ENCODE measurements at regions not wholly inside any gene's neighbourhood (a gene's known extent, or its start where the extent isn't known, plus 50 kb on each side); places are given as distances from the start of the nearest gene placed in this dataset.

DNA sequence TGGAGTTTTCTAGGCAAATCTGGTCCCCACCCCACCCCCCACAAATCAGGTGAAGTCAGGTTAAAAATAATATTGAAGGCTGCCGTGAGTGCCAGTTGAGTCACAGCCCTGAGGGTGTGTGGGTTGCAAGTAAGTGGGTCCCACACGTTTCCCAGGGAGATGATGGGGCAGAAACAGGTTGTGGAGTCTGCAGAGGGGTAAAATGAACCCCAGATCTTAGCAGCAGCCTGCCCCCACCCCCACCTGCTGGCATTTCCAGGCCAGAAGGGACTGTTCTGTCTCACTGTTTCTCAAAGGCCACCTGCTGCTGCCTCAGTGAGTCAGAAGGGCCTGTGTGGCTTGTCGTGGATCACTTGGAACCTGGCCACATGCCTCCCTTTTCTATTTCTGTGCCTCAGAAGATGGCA, 59.8 kb upstream of the SMNDC1 start:
- Histone ChIP-seq H3K27ac (replicated peaks) (no peak overlapping the region), H3K4me1 (peaks cover 7% of the 10 kb centered on the region), H3K27me3 (ENCODE audit: low read depth) (no peaks in the 10 kb centered on the region), H3K36me3 (no peaks in the 10 kb centered on the region), H3K9me3 (replicated peaks) (no peaks in the 10 kb centered on the region), H3K4me3 (no peak overlapping the region)
- intact Hi-C loops (cut with micrococcal nuclease), result no loop called here
- TF ChIP-seq, protein P1, sequence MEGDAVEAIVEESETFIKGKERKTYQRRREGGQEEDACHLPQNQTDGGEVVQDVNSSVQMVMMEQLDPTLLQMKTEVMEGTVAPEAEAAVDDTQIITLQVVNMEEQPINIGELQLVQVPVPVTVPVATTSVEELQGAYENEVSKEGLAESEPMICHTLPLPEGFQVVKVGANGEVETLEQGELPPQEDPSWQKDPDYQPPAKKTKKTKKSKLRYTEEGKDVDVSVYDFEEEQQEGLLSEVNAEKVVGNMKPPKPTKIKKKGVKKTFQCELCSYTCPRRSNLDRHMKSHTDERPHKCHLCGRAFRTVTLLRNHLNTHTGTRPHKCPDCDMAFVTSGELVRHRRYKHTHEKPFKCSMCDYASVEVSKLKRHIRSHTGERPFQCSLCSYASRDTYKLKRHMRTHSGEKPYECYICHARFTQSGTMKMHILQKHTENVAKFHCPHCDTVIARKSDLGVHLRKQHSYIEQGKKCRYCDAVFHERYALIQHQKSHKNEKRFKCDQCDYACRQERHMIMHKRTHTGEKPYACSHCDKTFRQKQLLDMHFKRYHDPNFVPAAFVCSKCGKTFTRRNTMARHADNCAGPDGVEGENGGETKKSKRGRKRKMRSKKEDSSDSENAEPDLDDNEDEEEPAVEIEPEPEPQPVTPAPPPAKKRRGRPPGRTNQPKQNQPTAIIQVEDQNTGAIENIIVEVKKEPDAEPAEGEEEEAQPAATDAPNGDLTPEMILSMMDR (IDR thresholded peaks at IDR 0.05; ENCODE audit: borderline replicate concordance), result no peak
- DNase-seq, result no peak

DNA sequence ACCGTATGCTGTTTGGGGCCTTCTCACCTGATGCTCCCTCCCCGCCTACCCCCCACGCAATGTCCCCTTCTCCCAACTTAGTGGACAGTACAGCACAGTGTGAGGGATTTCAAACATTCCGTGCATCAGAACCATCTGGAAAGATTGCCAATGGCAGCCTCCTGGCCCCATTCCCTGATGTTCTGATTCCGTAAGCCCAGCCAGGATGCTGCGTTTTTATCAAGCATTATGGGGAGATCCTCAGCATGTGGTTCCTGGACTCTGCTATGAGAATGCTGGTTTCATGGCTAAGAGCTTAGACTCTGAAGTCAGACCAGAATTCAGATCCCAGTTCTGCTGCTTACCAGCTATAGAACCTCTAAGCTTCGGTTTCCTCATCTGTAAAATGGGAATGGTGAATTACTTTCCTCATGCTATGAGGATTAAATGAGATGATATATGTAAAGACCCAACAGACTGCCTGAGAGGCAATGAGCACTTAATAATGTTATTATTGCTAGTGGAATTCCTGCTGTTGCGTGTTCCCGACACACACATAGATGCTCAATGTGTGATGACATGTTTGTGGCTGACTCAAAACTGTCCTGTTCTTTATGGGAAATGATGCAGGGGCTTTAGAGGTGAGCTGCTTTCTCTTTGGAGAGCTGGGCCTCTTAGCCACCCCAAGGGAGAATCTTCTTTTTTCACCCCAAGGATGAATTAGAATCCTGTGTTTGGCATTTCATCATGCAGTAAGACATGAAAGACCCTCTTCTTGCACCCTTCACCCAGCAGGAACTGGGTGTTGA, 60.8 kb upstream of the SMNDC1 start:
- intact Hi-C loops (cut with micrococcal nuclease), result no loop called here
- TF ChIP-seq, protein P1 (IDR thresholded peaks at IDR 0.05; ENCODE audit: borderline replicate concordance), result no peak
- no peak overlapping the region for H3K4me3 ChIP-seq

DNA sequence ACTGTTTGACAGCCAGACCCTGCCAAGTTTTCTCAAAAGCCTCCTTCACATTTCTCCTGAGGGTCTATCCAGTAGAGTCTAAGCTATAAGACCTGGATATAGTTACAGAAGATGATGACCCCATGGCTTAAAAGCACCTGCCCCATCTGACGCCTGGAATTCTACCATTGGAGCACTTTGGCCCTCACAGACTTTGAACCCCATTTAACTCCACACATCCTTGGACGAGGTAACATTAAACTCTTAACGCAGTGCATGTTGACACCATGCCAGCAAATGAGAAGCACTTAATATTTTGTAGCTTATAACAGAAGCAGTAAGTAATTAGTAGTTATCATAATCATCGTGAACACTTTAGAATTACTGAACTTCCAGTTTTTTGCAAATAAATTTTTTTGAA, 61.9 kb upstream of the SMNDC1 start:
- no peak for DNase-seq
- no peak overlapping the region for H3K27ac ChIP-seq (replicated peaks)
- intact Hi-C loops (cut with micrococcal nuclease), result no loop called here
- no peak overlapping the region for H3K4me3 ChIP-seq
- TF ChIP-seq, protein P1 (IDR thresholded peaks at IDR 0.05; ENCODE audit: borderline replicate concordance), result no peak
- peaks cover 5% of the 10 kb centered on the region for H3K4me1 ChIP-seq
- no peaks in the 10 kb centered on the region for H3K27me3 ChIP-seq (ENCODE audit: low read depth)
- no peaks in the 10 kb centered on the region for H3K9me3 ChIP-seq (replicated peaks)
- H3K36me3 ChIP-seq, result no peaks in the 10 kb centered on the region

More for the DNA sequence above, 60.8 kb upstream of the SMNDC1 start:
- Histone ChIP-seq H3K4me1 (peaks cover 5% of the 10 kb centered on the region), H3K36me3 (no peaks in the 10 kb centered on the region), H3K27ac (replicated peaks) (no peak overlapping the region), H3K9me3 (replicated peaks) (no peaks in the 10 kb centered on the region), H3K27me3 (ENCODE audit: low read depth) (no peaks in the 10 kb centered on the region)
- DNase-seq, result no peak

GRCh38 chr10:110368002-110368401, 63.3 kb upstream of the SMNDC1 start:
- H3K27ac ChIP-seq (replicated peaks), result no peak overlapping the region
- no peak for DNase-seq
- no peaks in the 10 kb centered on the region for H3K9me3 ChIP-seq (replicated peaks)
- intact Hi-C loops (cut with micrococcal nuclease), result no loop called here
- no peaks in the 10 kb centered on the region for H3K36me3 ChIP-seq
- H3K4me3 ChIP-seq, result no peak overlapping the region
- H3K27me3 ChIP-seq (ENCODE audit: low read depth), result no peaks in the 10 kb centered on the region
- H3K4me1 ChIP-seq, result peaks cover 5% of the 10 kb centered on the region
- TF ChIP-seq, protein P1 (IDR thresholded peaks at IDR 0.05; ENCODE audit: borderline replicate concordance), result no peak

GRCh38 chr10:110368556-110368955, 63.8 kb upstream of the SMNDC1 start:
- Histone ChIP-seq H3K36me3 (no peaks in the 10 kb centered on the region), H3K27ac (replicated peaks) (no peak overlapping the region), H3K9me3 (replicated peaks) (no peaks in the 10 kb centered on the region), H3K27me3 (ENCODE audit: low read depth) (no peaks in the 10 kb centered on the region), H3K4me3 (no peak overlapping the region), H3K4me1 (peaks cover 5% of the 10 kb centered on the region)
- TF ChIP-seq, protein P1 (IDR thresholded peaks at IDR 0.05; ENCODE audit: borderline replicate concordance), result no peak
- intact Hi-C loops (cut with micrococcal nuclease), result no loop called here
- no peak for DNase-seq

All from left ventricle myocardium inferior (tissue), 1 donor.